ENCODE measurements at regions not wholly inside any gene's neighbourhood (a gene's known extent, or its start where the extent isn't known, plus 50 kb on each side); places are given as distances from the start of the nearest gene placed in this dataset.
"Not testable (repeated sequence)": the region's sequence is repeated elsewhere in the genome, so short reads cannot be mapped to it uniquely, and the experiment has no call there.

GRCh38 chr1:118440-118839 is 333.0 kb downstream of the OR4F29 start:
- TF ChIP-seq CTCF, POLR2A (IDR thresholded peaks at IDR 0.05): not testable (repeated sequence)

Measured in heart left ventricle (tissue), 13 donors.